ENCODE measurements at regions not wholly inside any gene's neighbourhood (a gene's known extent, or its start where the extent isn't known, plus 50 kb on each side); places are given as distances from the start of the nearest gene placed in this dataset.

DNA sequence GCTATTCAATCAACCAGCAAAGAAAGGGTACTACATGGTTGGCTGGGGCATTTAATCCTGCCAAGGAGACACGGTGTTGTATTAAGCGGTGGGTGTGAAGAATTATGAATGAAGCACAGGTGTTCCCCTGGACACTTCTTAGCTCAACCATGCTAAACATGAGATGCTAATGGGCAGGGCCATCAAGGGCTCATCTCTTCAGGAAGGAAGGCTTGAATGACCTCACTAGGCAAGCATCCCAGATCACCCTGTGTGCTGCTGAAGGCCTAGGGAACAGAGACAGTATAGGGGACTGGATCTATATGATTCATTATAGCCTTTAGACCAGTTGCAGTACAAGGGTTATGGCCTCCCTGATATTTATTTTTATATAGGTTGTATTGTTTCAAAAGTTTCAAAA is 221.3 kb upstream of the SLCO3A1 start:
- Histone ChIP-seq H3K36me3 (replicated peaks in 1 of 2; ENCODE audit: control insufficient read depth in 1 of 2, insufficient read depth in 2 of 2, low read length in 1 of 2) (no peaks in the 10 kb centered on the region), H3K4me3 (ENCODE audit: low read depth in 2 of 2, low read length in 1 of 2) (no peak overlapping the region), H3K4me2 (no peak overlapping the region), H3K4me1 (ENCODE audit: control insufficient read depth in 1 of 2, insufficient read depth in 2 of 2, low read depth in 1 of 2, low read length in 1 of 2) (peaks cover 0 to 17% of the 10 kb centered on the region in 2 experiments; a peak in 2 of 4 replicates), H3K27ac (ENCODE audit: low read depth in 2 of 2, low read length in 1 of 2) (no peak overlapping the region), H3F3A (replicated peaks; ENCODE audit: insufficient read depth) (no peaks in the 10 kb centered on the region), H2AFZ (ENCODE audit: low read depth) (no peak overlapping the region), H3K79me2 (ENCODE audit: insufficient read depth) (no peaks in the 10 kb centered on the region), H3K9me2 (no peaks in the 10 kb centered on the region), H3K9me3 (no peaks in the 10 kb centered on the region), H3K27me3 (ENCODE audit: insufficient read depth) (no peaks in the 10 kb centered on the region), H4K20me1 (ENCODE audit: insufficient read depth) (no peaks in the 10 kb centered on the region), H3K9ac (no peak overlapping the region)
- DNase-seq: no peak
- CTCF ChIA-PET: interaction anchor here (1.0 kb wide), 1 partner anchor 9 kb away, joined by 3 read pairs; no protein-coding TSS in a partner anchor
- POLR2A ChIA-PET: no interaction called here
- no peak for TF ChIP-seq NRF1 (IDR thresholded peaks at IDR 0.05; ENCODE audit: low read depth, low read length)
- no peak for TF ChIP-seq RXRA (IDR thresholded peaks at IDR 0.05; ENCODE audit: borderline replicate concordance, low read depth)
- TF ChIP-seq, protein P1, sequence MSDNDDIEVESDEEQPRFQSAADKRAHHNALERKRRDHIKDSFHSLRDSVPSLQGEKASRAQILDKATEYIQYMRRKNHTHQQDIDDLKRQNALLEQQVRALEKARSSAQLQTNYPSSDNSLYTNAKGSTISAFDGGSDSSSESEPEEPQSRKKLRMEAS (IDR thresholded peaks at IDR 0.05; ENCODE audit: low read depth): no peak
- TF ChIP-seq TCF12 (IDR thresholded peaks at IDR 0.05): no peak
- no peak for TF ChIP-seq TEAD4 (IDR thresholded peaks at IDR 0.05; ENCODE audit: borderline replicate concordance, insufficient read depth)
- TF ChIP-seq, protein P2, sequence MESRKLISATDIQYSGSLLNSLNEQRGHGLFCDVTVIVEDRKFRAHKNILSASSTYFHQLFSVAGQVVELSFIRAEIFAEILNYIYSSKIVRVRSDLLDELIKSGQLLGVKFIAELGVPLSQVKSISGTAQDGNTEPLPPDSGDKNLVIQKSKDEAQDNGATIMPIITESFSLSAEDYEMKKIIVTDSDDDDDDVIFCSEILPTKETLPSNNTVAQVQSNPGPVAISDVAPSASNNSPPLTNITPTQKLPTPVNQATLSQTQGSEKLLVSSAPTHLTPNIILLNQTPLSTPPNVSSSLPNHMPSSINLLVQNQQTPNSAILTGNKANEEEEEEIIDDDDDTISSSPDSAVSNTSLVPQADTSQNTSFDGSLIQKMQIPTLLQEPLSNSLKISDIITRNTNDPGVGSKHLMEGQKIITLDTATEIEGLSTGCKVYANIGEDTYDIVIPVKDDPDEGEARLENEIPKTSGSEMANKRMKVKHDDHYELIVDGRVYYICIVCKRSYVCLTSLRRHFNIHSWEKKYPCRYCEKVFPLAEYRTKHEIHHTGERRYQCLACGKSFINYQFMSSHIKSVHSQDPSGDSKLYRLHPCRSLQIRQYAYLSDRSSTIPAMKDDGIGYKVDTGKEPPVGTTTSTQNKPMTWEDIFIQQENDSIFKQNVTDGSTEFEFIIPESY (IDR thresholded peaks at IDR 0.05; ENCODE audit: borderline replicate concordance, low read depth): no peak
- 87% methylated on average over 2 of the region's 2 CpGs for WGBS (ENCODE audit: low lambda C conversion rate)

DNA sequence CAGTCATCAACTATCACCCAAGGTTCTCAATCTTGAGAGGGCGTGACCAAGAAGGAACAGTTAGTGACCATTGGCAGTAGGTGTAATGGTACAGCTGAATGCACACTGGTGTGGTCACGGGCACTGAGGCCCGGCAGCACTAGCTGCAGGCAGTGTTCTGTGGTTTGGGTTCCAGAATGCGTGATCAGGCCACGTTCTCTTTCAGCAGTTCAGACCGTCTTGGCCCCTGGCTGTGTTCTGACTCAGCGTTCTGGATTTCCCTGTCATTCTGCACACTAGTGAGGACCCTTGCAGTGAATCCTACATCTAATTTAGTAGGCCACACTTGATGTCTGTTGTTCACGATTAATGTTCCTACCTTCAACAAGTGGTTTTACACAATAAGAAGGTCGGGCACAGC is 220.5 kb upstream of the SLCO3A1 start:
- CTCF ChIA-PET: no interaction called here
- Histone ChIP-seq H3F3A (replicated peaks; ENCODE audit: insufficient read depth) (no peaks in the 10 kb centered on the region), H3K9ac (no peak overlapping the region), H2AFZ (ENCODE audit: low read depth) (no peak overlapping the region), H4K20me1 (ENCODE audit: insufficient read depth) (no peaks in the 10 kb centered on the region), H3K27me3 (ENCODE audit: insufficient read depth) (no peaks in the 10 kb centered on the region), H3K79me2 (ENCODE audit: insufficient read depth) (no peaks in the 10 kb centered on the region), H3K4me3 (ENCODE audit: low read depth in 2 of 2, low read length in 1 of 2) (no peak overlapping the region), H3K9me2 (no peaks in the 10 kb centered on the region), H3K36me3 (replicated peaks in 1 of 2; ENCODE audit: control insufficient read depth in 1 of 2, insufficient read depth in 2 of 2, low read length in 1 of 2) (no peaks in the 10 kb centered on the region), H3K27ac (ENCODE audit: low read depth in 2 of 2, low read length in 1 of 2) (no peak overlapping the region), H3K4me1 (ENCODE audit: control insufficient read depth in 1 of 2, insufficient read depth in 2 of 2, low read depth in 1 of 2, low read length in 1 of 2) (peaks cover 0 to 9% of the 10 kb centered on the region in 2 experiments; a peak in 2 of 4 replicates), H3K4me2 (no peak overlapping the region), H3K9me3 (no peaks in the 10 kb centered on the region)
- TF ChIP-seq, protein P2 (IDR thresholded peaks at IDR 0.05; ENCODE audit: borderline replicate concordance, low read depth): no peak
- no peak for TF ChIP-seq YY1 (IDR thresholded peaks at IDR 0.05; ENCODE audit: low read depth)
- no peak for TF ChIP-seq NRF1 (IDR thresholded peaks at IDR 0.05; ENCODE audit: low read depth, low read length)
- no peak for TF ChIP-seq NFIC (IDR thresholded peaks at IDR 0.05; ENCODE audit: borderline replicate concordance)
- TF ChIP-seq GATA2 (CRISPR knock-in tag; IDR thresholded peaks at IDR 0.05): no peak
- no peak for TF ChIP-seq JUND (IDR thresholded peaks at IDR 0.05)
- TF ChIP-seq MEF2A (IDR thresholded peaks at IDR 0.05; ENCODE audit: borderline replicate concordance, low read depth): no peak
- TF ChIP-seq TEAD4 (IDR thresholded peaks at IDR 0.05; ENCODE audit: borderline replicate concordance, insufficient read depth): no peak
- 47% methylated on average over 4 of the region's 9 CpGs for WGBS (ENCODE audit: low lambda C conversion rate)
- no peak for DNase-seq
- POLR2A ChIA-PET: no interaction called here
